HL-60 (cell line): ENCODE measurements at regions not wholly inside any gene's neighbourhood (a gene's known extent, or its start where the extent isn't known, plus 50 kb on each side); places are given as distances from the start of the nearest gene placed in this dataset.

Experiments
- POLR2AphosphoS5 ChIP-seq: IDR thresholded peaks from 2 replicates; pipeline ENCODE4 v1.6.1; 2012; ENCODE audit warnings: low read depth
- TF ChIP-seq, protein P1 (sequence below): IDR thresholded peaks from one replicate; pipeline ENCODE4 v1.5.1; 2011; ENCODE audit warnings: low read length, control low read depth, inconsistent platforms; ENCODE audit not compliant: insufficient read depth
- TF ChIP-seq, protein P2 (sequence below): IDR thresholded peaks from 2 replicates; pipeline ENCODE4 v1.6.1; 2012; ENCODE audit warnings: low read depth; ENCODE audit not compliant: insufficient replicate concordance

DNA sequence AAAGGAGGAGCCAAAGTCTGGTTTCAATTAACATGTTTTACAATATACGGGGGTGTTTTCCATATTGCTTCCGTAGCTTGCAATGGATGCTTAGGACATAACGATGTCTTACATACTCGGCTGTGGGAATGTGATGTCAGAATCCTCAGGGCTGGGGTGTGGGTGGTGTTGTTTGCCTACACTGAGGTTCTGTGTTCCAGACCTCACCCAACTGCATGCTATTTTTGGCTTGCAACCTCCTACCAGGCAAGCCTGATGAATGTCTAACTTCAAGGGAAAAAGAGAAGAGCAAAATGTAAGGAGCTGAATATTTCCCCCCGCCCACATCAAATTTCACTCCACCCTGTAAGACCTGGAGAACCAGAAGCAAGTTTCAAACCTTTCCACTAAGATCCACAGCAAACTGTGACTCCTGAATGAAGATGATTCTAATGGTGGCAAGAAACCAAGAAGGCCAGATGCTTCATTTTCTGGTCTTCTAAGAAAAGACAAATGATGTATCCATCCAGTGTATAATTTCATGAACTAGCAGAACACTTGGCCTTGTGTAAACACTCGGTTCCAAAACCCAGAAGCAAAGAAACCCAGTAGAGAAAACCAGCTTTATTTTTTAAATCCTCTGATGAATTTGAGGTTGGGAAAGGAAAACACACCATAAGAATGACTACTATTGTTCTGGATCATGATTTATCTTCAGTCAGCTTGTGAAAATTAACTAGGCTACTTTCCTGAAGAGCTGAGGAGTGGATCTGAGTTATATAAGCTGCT, 227.9 kb downstream of the DACT1 start:
- TF ChIP-seq, protein P1, sequence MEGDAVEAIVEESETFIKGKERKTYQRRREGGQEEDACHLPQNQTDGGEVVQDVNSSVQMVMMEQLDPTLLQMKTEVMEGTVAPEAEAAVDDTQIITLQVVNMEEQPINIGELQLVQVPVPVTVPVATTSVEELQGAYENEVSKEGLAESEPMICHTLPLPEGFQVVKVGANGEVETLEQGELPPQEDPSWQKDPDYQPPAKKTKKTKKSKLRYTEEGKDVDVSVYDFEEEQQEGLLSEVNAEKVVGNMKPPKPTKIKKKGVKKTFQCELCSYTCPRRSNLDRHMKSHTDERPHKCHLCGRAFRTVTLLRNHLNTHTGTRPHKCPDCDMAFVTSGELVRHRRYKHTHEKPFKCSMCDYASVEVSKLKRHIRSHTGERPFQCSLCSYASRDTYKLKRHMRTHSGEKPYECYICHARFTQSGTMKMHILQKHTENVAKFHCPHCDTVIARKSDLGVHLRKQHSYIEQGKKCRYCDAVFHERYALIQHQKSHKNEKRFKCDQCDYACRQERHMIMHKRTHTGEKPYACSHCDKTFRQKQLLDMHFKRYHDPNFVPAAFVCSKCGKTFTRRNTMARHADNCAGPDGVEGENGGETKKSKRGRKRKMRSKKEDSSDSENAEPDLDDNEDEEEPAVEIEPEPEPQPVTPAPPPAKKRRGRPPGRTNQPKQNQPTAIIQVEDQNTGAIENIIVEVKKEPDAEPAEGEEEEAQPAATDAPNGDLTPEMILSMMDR, result no peak
- TF ChIP-seq, protein P2, sequence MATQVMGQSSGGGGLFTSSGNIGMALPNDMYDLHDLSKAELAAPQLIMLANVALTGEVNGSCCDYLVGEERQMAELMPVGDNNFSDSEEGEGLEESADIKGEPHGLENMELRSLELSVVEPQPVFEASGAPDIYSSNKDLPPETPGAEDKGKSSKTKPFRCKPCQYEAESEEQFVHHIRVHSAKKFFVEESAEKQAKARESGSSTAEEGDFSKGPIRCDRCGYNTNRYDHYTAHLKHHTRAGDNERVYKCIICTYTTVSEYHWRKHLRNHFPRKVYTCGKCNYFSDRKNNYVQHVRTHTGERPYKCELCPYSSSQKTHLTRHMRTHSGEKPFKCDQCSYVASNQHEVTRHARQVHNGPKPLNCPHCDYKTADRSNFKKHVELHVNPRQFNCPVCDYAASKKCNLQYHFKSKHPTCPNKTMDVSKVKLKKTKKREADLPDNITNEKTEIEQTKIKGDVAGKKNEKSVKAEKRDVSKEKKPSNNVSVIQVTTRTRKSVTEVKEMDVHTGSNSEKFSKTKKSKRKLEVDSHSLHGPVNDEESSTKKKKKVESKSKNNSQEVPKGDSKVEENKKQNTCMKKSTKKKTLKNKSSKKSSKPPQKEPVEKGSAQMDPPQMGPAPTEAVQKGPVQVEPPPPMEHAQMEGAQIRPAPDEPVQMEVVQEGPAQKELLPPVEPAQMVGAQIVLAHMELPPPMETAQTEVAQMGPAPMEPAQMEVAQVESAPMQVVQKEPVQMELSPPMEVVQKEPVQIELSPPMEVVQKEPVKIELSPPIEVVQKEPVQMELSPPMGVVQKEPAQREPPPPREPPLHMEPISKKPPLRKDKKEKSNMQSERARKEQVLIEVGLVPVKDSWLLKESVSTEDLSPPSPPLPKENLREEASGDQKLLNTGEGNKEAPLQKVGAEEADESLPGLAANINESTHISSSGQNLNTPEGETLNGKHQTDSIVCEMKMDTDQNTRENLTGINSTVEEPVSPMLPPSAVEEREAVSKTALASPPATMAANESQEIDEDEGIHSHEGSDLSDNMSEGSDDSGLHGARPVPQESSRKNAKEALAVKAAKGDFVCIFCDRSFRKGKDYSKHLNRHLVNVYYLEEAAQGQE, result no peak
- no peak for TF ChIP-seq POLR2AphosphoS5
